ENCODE measurements at regions not wholly inside any gene's neighbourhood (a gene's known extent, or its start where the extent isn't known, plus 50 kb on each side); places are given as distances from the start of the nearest gene placed in this dataset.

GRCh38 chrX:17247144-17247543, 127.9 kb upstream of the NHS start:
- no peak overlapping the region for H3K27ac ChIP-seq (ENCODE audit: poor library complexity, severe bottlenecking)
- no peak for TF ChIP-seq CTCF (IDR thresholded peaks at IDR 0.05; ENCODE audit: poor library complexity, severe bottlenecking)
- H3K9me3 ChIP-seq (ENCODE audit: severe bottlenecking) = no peaks in the 10 kb centered on the region
- no peaks in the 10 kb centered on the region for H3K4me1 ChIP-seq (ENCODE audit: insufficient read depth, poor library complexity, severe bottlenecking)
- H3K4me3 ChIP-seq (ENCODE audit: severe bottlenecking) = no peak overlapping the region
- ATAC-seq (ENCODE audit: low read depth) = no peak
- no peak for DNase-seq (ENCODE audit: low spot score)
- H3K27me3 ChIP-seq (ENCODE audit: insufficient read depth, poor library complexity, severe bottlenecking) = no peaks in the 10 kb centered on the region
- H3K36me3 ChIP-seq (ENCODE audit: low read depth) = no peaks in the 10 kb centered on the region

- Histone ChIP-seq H3K4me3 (ENCODE audit: severe bottlenecking) (no peak overlapping the region), H3K4me1 (ENCODE audit: insufficient read depth, poor library complexity, severe bottlenecking) (no peaks in the 10 kb centered on the region), H3K9me3 (ENCODE audit: severe bottlenecking) (no peaks in the 10 kb centered on the region), H3K27me3 (ENCODE audit: insufficient read depth, poor library complexity, severe bottlenecking) (no peaks in the 10 kb centered on the region), H3K27ac (ENCODE audit: poor library complexity, severe bottlenecking) (no peak overlapping the region), H3K36me3 (ENCODE audit: low read depth) (no peaks in the 10 kb centered on the region)
- ATAC-seq (ENCODE audit: low read depth) = no peak
- no peak for DNase-seq (ENCODE audit: low spot score)
- TF ChIP-seq CTCF (IDR thresholded peaks at IDR 0.05; ENCODE audit: poor library complexity, severe bottlenecking) = no peak
Observed at GRCh38 chrX:17262123-17262522, 112.9 kb upstream of the NHS start.

GRCh38 chrX:17266136-17266535, 108.9 kb upstream of the NHS start:
- Histone ChIP-seq H3K27me3 (ENCODE audit: insufficient read depth, poor library complexity, severe bottlenecking) (no peaks in the 10 kb centered on the region), H3K9me3 (ENCODE audit: severe bottlenecking) (no peaks in the 10 kb centered on the region)

GRCh38 chrX:17278961-17279360, 96.0 kb upstream of the NHS start:
- DNase-seq (ENCODE audit: low spot score) (no peak), ATAC-seq (ENCODE audit: low read depth) (no peak)
- no peak for TF ChIP-seq CTCF (IDR thresholded peaks at IDR 0.05; ENCODE audit: poor library complexity, severe bottlenecking)
- Histone ChIP-seq H3K36me3 (ENCODE audit: low read depth) (no peaks in the 10 kb centered on the region), H3K9me3 (ENCODE audit: severe bottlenecking) (no peaks in the 10 kb centered on the region), H3K27ac (ENCODE audit: poor library complexity, severe bottlenecking) (no peak overlapping the region), H3K4me1 (ENCODE audit: insufficient read depth, poor library complexity, severe bottlenecking) (no peaks in the 10 kb centered on the region), H3K4me3 (ENCODE audit: severe bottlenecking) (no peak overlapping the region), H3K27me3 (ENCODE audit: insufficient read depth, poor library complexity, severe bottlenecking) (no peaks in the 10 kb centered on the region)

More at GRCh38 chrX:17266136-17266535, 108.9 kb upstream of the NHS start:
- ATAC-seq (ENCODE audit: low read depth) = no peak
- Histone ChIP-seq H3K36me3 (ENCODE audit: low read depth) (no peaks in the 10 kb centered on the region), H3K27ac (ENCODE audit: poor library complexity, severe bottlenecking) (no peak overlapping the region), H3K4me1 (ENCODE audit: insufficient read depth, poor library complexity, severe bottlenecking) (no peaks in the 10 kb centered on the region), H3K4me3 (ENCODE audit: severe bottlenecking) (no peak overlapping the region)
- TF ChIP-seq CTCF (IDR thresholded peaks at IDR 0.05; ENCODE audit: poor library complexity, severe bottlenecking) = no peak
- DNase-seq (ENCODE audit: low spot score) = no peak

GRCh38 chrX:17285983-17286382, 89.0 kb upstream of the NHS start:
- Histone ChIP-seq H3K4me3 (ENCODE audit: severe bottlenecking) (no peak overlapping the region), H3K27me3 (ENCODE audit: insufficient read depth, poor library complexity, severe bottlenecking) (no peaks in the 10 kb centered on the region), H3K36me3 (ENCODE audit: low read depth) (no peaks in the 10 kb centered on the region), H3K4me1 (ENCODE audit: insufficient read depth, poor library complexity, severe bottlenecking) (no peaks in the 10 kb centered on the region), H3K9me3 (ENCODE audit: severe bottlenecking) (no peaks in the 10 kb centered on the region), H3K27ac (ENCODE audit: poor library complexity, severe bottlenecking) (no peak overlapping the region)
- TF ChIP-seq CTCF (IDR thresholded peaks at IDR 0.05; ENCODE audit: poor library complexity, severe bottlenecking) = no peak
- no peak for ATAC-seq (ENCODE audit: low read depth)
- no peak for DNase-seq (ENCODE audit: low spot score)
